ENCODE measurements at regions not wholly inside any gene's neighbourhood (a gene's known extent, or its start where the extent isn't known, plus 50 kb on each side); places are given as distances from the start of the nearest gene placed in this dataset.

- in situ Hi-C loops (cut with MboI; ENCODE audit: low pct_unique_long_range_greater_than_20kb, low sequenced_read_pairs, unreplicated experiment), result no loop called here
- no peak for DNase-seq (ENCODE audit: low spot score)
- TF ChIP-seq CTCF (IDR thresholded peaks at IDR 0.05; ENCODE audit: extremely low read depth, insufficient read depth, missing control alignments), result no peak
Observed at GRCh38 chr5:82676661-82677060, 398.5 kb upstream of the RPS23 start.

- DNase-seq (ENCODE audit: low spot score), result no peak
- in situ Hi-C loops (cut with MboI; ENCODE audit: low pct_unique_long_range_greater_than_20kb, low sequenced_read_pairs, unreplicated experiment), result no loop called here
- no peak for TF ChIP-seq CTCF (IDR thresholded peaks at IDR 0.05; ENCODE audit: extremely low read depth, insufficient read depth, missing control alignments)
Observed at GRCh38 chr5:82674671-82675070, 396.5 kb upstream of the RPS23 start.

GRCh38 chr5:82673057-82673809, 395.1 kb upstream of the RPS23 start:
- no peak for TF ChIP-seq CTCF (IDR thresholded peaks at IDR 0.05; ENCODE audit: extremely low read depth, insufficient read depth, missing control alignments)
- no peak for DNase-seq (ENCODE audit: low spot score)
- in situ Hi-C loops (cut with MboI; ENCODE audit: low pct_unique_long_range_greater_than_20kb, low sequenced_read_pairs, unreplicated experiment), result no loop called here

GRCh38 chr5:82670692-82671091, 392.5 kb upstream of the RPS23 start:
- TF ChIP-seq CTCF (IDR thresholded peaks at IDR 0.05; ENCODE audit: extremely low read depth, insufficient read depth, missing control alignments), result no peak
- in situ Hi-C loops (cut with MboI; ENCODE audit: low pct_unique_long_range_greater_than_20kb, low sequenced_read_pairs, unreplicated experiment), result no loop called here

GRCh38 chr5:82669720-82670119, 391.6 kb upstream of the RPS23 start:
- DNase-seq (ENCODE audit: low spot score), result no peak
- in situ Hi-C loops (cut with MboI; ENCODE audit: low pct_unique_long_range_greater_than_20kb, low sequenced_read_pairs, unreplicated experiment), result no loop called here
- no peak for TF ChIP-seq CTCF (IDR thresholded peaks at IDR 0.05; ENCODE audit: extremely low read depth, insufficient read depth, missing control alignments)

More at GRCh38 chr5:82670692-82671091, 392.5 kb upstream of the RPS23 start:
- no peak for DNase-seq (ENCODE audit: low spot score)

- no peak for TF ChIP-seq CTCF (IDR thresholded peaks at IDR 0.05; ENCODE audit: extremely low read depth, insufficient read depth, missing control alignments)
- in situ Hi-C loops (cut with MboI; ENCODE audit: low pct_unique_long_range_greater_than_20kb, low sequenced_read_pairs, unreplicated experiment), result no loop called here
- no peak for DNase-seq (ENCODE audit: low spot score)
Observed at GRCh38 chr5:82666312-82666711, 388.2 kb upstream of the RPS23 start.
